ENCODE measurements at regions not wholly inside any gene's neighbourhood (a gene's known extent, or its start where the extent isn't known, plus 50 kb on each side); places are given as distances from the start of the nearest gene placed in this dataset.
A peak's percentile ranks its signal among the peaks of the same experiment; 100 is the strongest.

DNA sequence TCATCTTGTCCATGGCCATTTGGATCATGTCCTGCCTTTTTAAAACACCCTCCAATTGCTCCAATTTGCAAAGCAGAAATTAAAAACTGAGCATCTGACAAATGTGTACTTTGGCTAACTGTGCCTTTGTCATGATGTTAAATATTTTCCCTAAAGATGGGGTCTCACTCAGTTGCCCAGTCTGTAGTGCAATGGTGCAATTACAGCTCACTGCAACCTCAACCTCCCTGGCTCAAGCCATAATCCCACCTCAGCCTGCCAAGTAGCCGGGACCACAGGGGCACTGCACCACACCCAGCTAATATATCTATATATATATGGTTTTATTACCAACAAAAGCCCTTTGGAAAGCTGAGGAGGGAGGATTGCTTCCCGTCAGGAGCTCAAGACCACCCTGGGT lies 782.7 kb downstream of the UQCRFS1 start:
- WGBS (ENCODE audit: insufficient coverage): 83% methylated on average over 1 of the region's 2 CpGs
- H3K4me3 ChIP-seq (ENCODE audit: control insufficient read depth in 1 of 7, extremely low read depth in 1 of 7, insufficient read depth in 4 of 7, low read depth in 2 of 7, low read length in 6 of 7): no peak overlapping the region
- no peak for DNase-seq
- ChIA-PET CTCF (no interaction called here), POLR2A (no interaction called here)
- H3K27me3 ChIP-seq (replicated peaks in 2 of 5; ENCODE audit: control insufficient read depth in 4 of 5, insufficient read depth in 5 of 5, low read length in 4 of 5): no peaks in the 10 kb centered on the region
- peaks cover 0 to 2% (median 0%) of the 10 kb centered on the region in 5 experiments for H3K9me3 ChIP-seq (ENCODE audit: control extremely low read depth in 1 of 5, control insufficient read depth in 4 of 5, insufficient read depth in 2 of 5, low read depth in 1 of 5, low read length in 4 of 5)
- no peak overlapping the region for H3K27ac ChIP-seq (ENCODE audit: insufficient read depth in 1 of 2, low read depth in 1 of 2, low read length in 2 of 2, poor library complexity in 1 of 2, severe bottlenecking in 2 of 2)
- peaks cover 0 to 21% (median 2%) of the 10 kb centered on the region in 4 experiments for H3K4me1 ChIP-seq (ENCODE audit: control extremely low read depth in 1 of 4, control insufficient read depth in 4 of 4, insufficient read depth in 4 of 4, low read length in 3 of 4)
- no peaks in the 10 kb centered on the region for H3K36me3 ChIP-seq (ENCODE audit: control insufficient read depth in 4 of 4, insufficient read depth in 4 of 4, low read length in 3 of 4)

DNA sequence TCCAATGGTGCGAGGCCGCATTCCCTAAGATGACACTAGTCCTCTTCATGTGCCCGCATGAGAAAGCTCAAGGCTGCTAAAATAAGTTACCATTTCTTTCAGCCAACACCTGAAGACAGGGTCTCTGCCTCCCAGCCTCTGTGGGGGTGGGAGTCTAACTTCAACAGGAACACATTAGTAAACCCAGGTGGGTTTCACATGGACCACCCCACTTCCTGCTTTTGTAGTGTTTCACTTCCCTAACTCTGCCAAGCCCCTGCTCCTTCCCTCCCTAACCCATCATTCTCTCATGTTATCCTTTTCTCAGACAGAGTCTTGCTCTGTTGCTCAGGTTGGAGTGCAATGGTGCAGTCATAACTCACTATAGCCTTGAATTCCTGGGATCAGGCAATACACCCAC lies 783.6 kb downstream of the UQCRFS1 start:
- Histone ChIP-seq H3K4me1 (ENCODE audit: control extremely low read depth in 1 of 4, control insufficient read depth in 4 of 4, insufficient read depth in 4 of 4, low read length in 3 of 4) (peaks cover 0 to 30% (median 6%) of the 10 kb centered on the region in 4 experiments), H3K27ac (ENCODE audit: insufficient read depth in 1 of 2, low read depth in 1 of 2, low read length in 2 of 2, poor library complexity in 1 of 2, severe bottlenecking in 2 of 2) (no peak overlapping the region), H3K4me3 (ENCODE audit: control insufficient read depth in 1 of 7, extremely low read depth in 1 of 7, insufficient read depth in 4 of 7, low read depth in 2 of 7, low read length in 6 of 7) (no peak overlapping the region), H3K27me3 (replicated peaks in 2 of 5; ENCODE audit: control insufficient read depth in 4 of 5, insufficient read depth in 5 of 5, low read length in 4 of 5) (no peaks in the 10 kb centered on the region), H3K36me3 (ENCODE audit: control insufficient read depth in 4 of 4, insufficient read depth in 4 of 4, low read length in 3 of 4) (no peaks in the 10 kb centered on the region), H3K9me3 (ENCODE audit: control extremely low read depth in 1 of 5, control insufficient read depth in 4 of 5, insufficient read depth in 2 of 5, low read depth in 1 of 5, low read length in 4 of 5) (peaks cover 0 to 2% (median 0%) of the 10 kb centered on the region in 5 experiments)
- ChIA-PET CTCF (no interaction called here), POLR2A (no interaction called here)
- peak in 1 of 3 donors; percentile 5 for DNase-seq
- WGBS (ENCODE audit: insufficient coverage): 81% methylated on average over 3 of the region's 3 CpGs

DNA sequence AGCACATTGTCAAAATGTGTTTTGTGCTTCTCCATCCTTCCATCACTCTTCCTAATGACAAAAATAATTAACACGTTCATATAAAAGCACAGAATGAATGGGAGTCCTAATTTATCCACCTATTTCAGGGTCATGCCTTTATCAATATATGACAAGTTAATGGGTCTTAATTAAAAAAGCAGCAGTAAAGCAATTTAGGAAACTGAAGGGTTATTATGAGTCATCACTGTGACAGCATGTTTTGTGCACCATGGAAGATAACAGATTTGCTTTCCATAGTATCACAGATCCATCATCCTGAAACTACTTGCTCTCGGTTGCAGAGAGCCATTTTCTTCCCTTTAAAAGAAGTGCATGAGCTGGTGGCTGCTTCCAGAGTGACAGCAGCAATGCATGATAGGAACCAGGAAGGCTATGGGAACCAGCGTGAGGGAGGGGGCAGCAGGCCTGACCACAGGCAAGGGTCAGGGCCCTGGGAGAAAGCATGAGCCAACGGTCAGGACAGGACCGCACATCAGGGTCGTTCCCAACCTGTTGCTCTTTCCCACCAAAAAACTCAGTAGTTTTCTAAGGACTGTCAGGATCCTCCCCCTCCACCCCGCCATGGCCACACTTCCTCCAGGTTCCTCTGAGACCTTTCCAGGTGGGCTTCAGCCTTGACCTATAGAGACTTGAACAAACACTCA lies 784.1 kb downstream of the UQCRFS1 start:
- Histone ChIP-seq H3K27ac (ENCODE audit: insufficient read depth in 1 of 2, low read depth in 1 of 2, low read length in 2 of 2, poor library complexity in 1 of 2, severe bottlenecking in 2 of 2) (no peak overlapping the region), H3K4me1 (ENCODE audit: control extremely low read depth in 1 of 4, control insufficient read depth in 4 of 4, insufficient read depth in 4 of 4, low read length in 3 of 4) (peaks cover 0 to 31% (median 6%) of the 10 kb centered on the region in 4 experiments), H3K27me3 (replicated peaks in 2 of 5; ENCODE audit: control insufficient read depth in 4 of 5, insufficient read depth in 5 of 5, low read length in 4 of 5) (peaks cover 0 to under 1% (median 0%) of the 10 kb centered on the region in 5 experiments), H3K36me3 (ENCODE audit: control insufficient read depth in 4 of 4, insufficient read depth in 4 of 4, low read length in 3 of 4) (no peaks in the 10 kb centered on the region), H3K9me3 (ENCODE audit: control extremely low read depth in 1 of 5, control insufficient read depth in 4 of 5, insufficient read depth in 2 of 5, low read depth in 1 of 5, low read length in 4 of 5) (peaks cover 0 to 2% (median 0%) of the 10 kb centered on the region in 5 experiments), H3K4me3 (ENCODE audit: control insufficient read depth in 1 of 7, extremely low read depth in 1 of 7, insufficient read depth in 4 of 7, low read depth in 2 of 7, low read length in 6 of 7) (no peak overlapping the region)
- CTCF ChIA-PET: interaction anchor here (1.4 kb wide), 1 partner anchor 40 kb away, joined by 3 read pairs; no protein-coding TSS in a partner anchor
- POLR2A ChIA-PET: no interaction called here
- no peak for DNase-seq
- WGBS (ENCODE audit: insufficient coverage): 96% methylated on average over 5 of the region's 7 CpGs

DNA sequence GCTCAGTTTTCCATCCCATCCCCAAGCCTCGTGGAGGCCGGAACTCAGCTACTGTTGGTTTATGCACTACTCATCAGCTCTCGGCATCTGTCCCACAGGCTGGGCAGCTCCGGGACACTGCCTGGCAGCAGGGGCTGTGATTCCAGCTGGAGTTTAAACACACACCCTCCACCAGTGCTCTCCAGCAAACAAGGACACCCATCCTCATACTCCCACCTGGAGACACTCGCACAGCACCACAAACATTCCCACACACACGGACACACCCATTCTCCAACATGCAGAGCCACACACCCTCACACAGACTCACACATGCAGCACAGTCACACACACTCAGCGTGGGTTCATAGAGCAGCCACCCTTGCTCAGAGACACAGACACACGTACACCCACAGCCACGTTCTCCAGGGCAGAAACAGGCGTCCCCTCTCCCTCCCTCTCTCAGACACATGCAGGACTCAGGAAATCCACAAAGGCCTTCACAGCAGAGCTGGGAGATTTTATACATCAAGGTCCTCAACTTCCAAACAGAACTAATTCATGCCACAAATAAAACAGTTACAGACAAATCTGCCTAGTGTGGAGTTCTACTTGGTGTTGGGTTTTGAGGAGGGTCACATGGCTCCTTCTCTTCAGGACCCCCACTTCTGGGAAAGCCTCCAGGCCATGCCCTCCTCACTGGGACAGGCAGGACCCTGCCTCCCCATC lies 785.4 kb downstream of the UQCRFS1 start:
- H3K36me3 ChIP-seq (ENCODE audit: control insufficient read depth in 4 of 4, insufficient read depth in 4 of 4, low read length in 3 of 4): no peaks in the 10 kb centered on the region
- peaks cover 0 to 3% (median 0%) of the 10 kb centered on the region in 5 experiments for H3K27me3 ChIP-seq (replicated peaks in 2 of 5; ENCODE audit: control insufficient read depth in 4 of 5, insufficient read depth in 5 of 5, low read length in 4 of 5)
- WGBS (ENCODE audit: insufficient coverage): 87% methylated on average over 10 of the region's 10 CpGs
- H3K4me1 ChIP-seq (ENCODE audit: control extremely low read depth in 1 of 4, control insufficient read depth in 4 of 4, insufficient read depth in 4 of 4, low read length in 3 of 4): peaks cover 0 to 31% (median 6%) of the 10 kb centered on the region in 4 experiments
- no peak overlapping the region for H3K27ac ChIP-seq (ENCODE audit: insufficient read depth in 1 of 2, low read depth in 1 of 2, low read length in 2 of 2, poor library complexity in 1 of 2, severe bottlenecking in 2 of 2)
- ChIA-PET POLR2A (no interaction called here), CTCF (interaction anchor here (1.4 kb wide), 1 partner anchor 41 kb away, joined by 3 read pairs; no protein-coding TSS in a partner anchor)
- H3K9me3 ChIP-seq (ENCODE audit: control extremely low read depth in 1 of 5, control insufficient read depth in 4 of 5, insufficient read depth in 2 of 5, low read depth in 1 of 5, low read length in 4 of 5): no peaks in the 10 kb centered on the region
- no peak for DNase-seq
- no peak overlapping the region for H3K4me3 ChIP-seq (ENCODE audit: control insufficient read depth in 1 of 7, extremely low read depth in 1 of 7, insufficient read depth in 4 of 7, low read depth in 2 of 7, low read length in 6 of 7)

DNA sequence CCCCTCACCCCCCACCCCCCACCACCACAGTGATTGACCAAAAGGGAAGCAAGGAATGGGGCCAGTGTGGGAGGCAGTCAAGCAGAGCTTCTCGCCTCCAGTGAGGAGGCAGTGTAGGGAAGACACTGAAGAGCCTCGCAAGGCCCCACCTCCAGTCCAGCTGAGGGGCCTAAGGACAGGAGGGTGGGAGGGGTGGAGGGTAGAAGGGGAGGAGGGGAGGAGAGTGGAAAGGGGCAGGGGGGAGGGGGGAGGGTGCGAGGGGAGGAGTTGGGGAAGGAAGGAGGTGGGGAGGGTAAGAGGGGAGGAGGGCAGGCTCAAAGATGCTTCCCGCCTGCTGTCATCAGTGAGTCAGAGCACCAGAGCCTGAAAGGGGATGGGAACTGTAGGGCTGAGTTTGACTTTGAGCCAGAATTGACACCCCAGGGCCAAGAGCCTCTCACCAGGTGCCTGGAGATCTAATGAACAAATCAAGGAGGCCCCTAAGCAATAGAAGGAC lies 786.2 kb downstream of the UQCRFS1 start:
- WGBS (ENCODE audit: insufficient coverage): 82% methylated on average over 1 of the region's 4 CpGs
- peaks cover 0 to 31% (median 6%) of the 10 kb centered on the region in 4 experiments for H3K4me1 ChIP-seq (ENCODE audit: control extremely low read depth in 1 of 4, control insufficient read depth in 4 of 4, insufficient read depth in 4 of 4, low read length in 3 of 4)
- no peaks in the 10 kb centered on the region for H3K9me3 ChIP-seq (ENCODE audit: control extremely low read depth in 1 of 5, control insufficient read depth in 4 of 5, insufficient read depth in 2 of 5, low read depth in 1 of 5, low read length in 4 of 5)
- peaks cover 0 to 3% (median 0%) of the 10 kb centered on the region in 5 experiments for H3K27me3 ChIP-seq (replicated peaks in 2 of 5; ENCODE audit: control insufficient read depth in 4 of 5, insufficient read depth in 5 of 5, low read length in 4 of 5)
- peak in 2 of 3 donors; percentile 44 to 59 for DNase-seq
- H3K36me3 ChIP-seq (ENCODE audit: control insufficient read depth in 4 of 4, insufficient read depth in 4 of 4, low read length in 3 of 4): no peaks in the 10 kb centered on the region
- H3K27ac ChIP-seq (ENCODE audit: insufficient read depth in 1 of 2, low read depth in 1 of 2, low read length in 2 of 2, poor library complexity in 1 of 2, severe bottlenecking in 2 of 2): no peak overlapping the region
- ChIA-PET CTCF (interaction anchor here (1.1 kb wide), 1 partner anchor 40 kb away, joined by 3 read pairs; no protein-coding TSS in a partner anchor), POLR2A (no interaction called here)
- H3K4me3 ChIP-seq (ENCODE audit: control insufficient read depth in 1 of 7, extremely low read depth in 1 of 7, insufficient read depth in 4 of 7, low read depth in 2 of 7, low read length in 6 of 7): no peak overlapping the region

DNA sequence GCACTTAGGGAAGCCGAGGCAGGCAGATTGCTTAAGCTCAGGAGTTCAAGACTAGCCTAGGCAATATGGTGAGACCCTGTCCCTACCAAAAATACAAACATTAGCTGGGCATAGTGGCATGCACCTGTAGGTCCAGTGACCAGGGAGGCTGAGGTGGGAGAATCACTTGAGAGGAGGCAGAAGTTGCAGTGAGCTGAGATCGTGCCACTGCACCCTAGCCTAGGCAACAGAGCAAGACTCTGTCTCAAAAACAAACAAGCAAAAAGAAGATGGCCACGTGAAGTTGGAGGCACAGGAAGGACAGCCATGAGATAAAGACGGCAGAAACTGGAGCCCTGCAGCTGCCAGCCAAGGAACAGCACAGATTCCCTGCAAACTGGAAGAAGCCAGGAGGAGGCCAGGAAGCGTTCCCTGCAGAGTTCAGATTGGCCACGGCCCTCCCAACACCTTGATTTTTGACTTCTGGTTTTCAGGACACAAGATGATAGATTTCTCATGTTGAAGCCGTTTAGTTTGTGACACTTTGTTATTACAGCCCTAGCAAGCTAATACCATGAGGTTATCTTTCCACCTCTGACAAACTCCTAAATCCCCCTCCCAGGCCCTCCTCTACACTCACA lies 786.7 kb downstream of the UQCRFS1 start:
- Histone ChIP-seq H3K9me3 (ENCODE audit: control extremely low read depth in 1 of 5, control insufficient read depth in 4 of 5, insufficient read depth in 2 of 5, low read depth in 1 of 5, low read length in 4 of 5) (no peaks in the 10 kb centered on the region), H3K4me1 (ENCODE audit: control extremely low read depth in 1 of 4, control insufficient read depth in 4 of 4, insufficient read depth in 4 of 4, low read length in 3 of 4) (peaks cover 0 to 32% (median 6%) of the 10 kb centered on the region in 4 experiments), H3K36me3 (ENCODE audit: control insufficient read depth in 4 of 4, insufficient read depth in 4 of 4, low read length in 3 of 4) (no peaks in the 10 kb centered on the region), H3K27ac (ENCODE audit: insufficient read depth in 1 of 2, low read depth in 1 of 2, low read length in 2 of 2, poor library complexity in 1 of 2, severe bottlenecking in 2 of 2) (no peak overlapping the region), H3K27me3 (replicated peaks in 2 of 5; ENCODE audit: control insufficient read depth in 4 of 5, insufficient read depth in 5 of 5, low read length in 4 of 5) (peaks cover 0 to 3% (median 0%) of the 10 kb centered on the region in 5 experiments), H3K4me3 (ENCODE audit: control insufficient read depth in 1 of 7, extremely low read depth in 1 of 7, insufficient read depth in 4 of 7, low read depth in 2 of 7, low read length in 6 of 7) (no peak overlapping the region)
- no peak for DNase-seq
- ChIA-PET POLR2A (no interaction called here), CTCF (interaction anchor here (1.1 kb wide), 2 partner anchors 10 to 40 kb away, joined by 3 read pairs; no protein-coding TSS in a partner anchor)
- whole genome bisulfite sequencing (ENCODE audit: insufficient coverage): 67% methylated on average over 6 of the region's 7 CpGs

Data from common myeloid progenitor, CD34-positive (primary cell).